Testis (tissue), 2 donors: ENCODE measurements at regions not wholly inside any gene's neighbourhood (a gene's known extent, or its start where the extent isn't known, plus 50 kb on each side); places are given as distances from the start of the nearest gene placed in this dataset.

Experiments
- CTCF ChIP-seq, 3 experiments: fragments of 450-650 bp in 2 of 3; fragments of 200-600 bp in 1 of 3; sonication (generic) in 1 of 3; IDR thresholded peaks; one replicate each; pipeline ENCODE4 v1.5.1; 2016 to 2019; ENCODE audit warnings: antibody characterized with exemption in 3 of 3, mild to moderate bottlenecking in 2 of 3, moderate library complexity in 1 of 3
- POLR2A ChIP-seq: fragments of 450-650 bp; IDR thresholded peaks from one replicate; pipeline ENCODE4 v1.6.1; 2017; ENCODE audit warnings: antibody characterized with exemption, mild to moderate bottlenecking, moderate library complexity

GRCh38 chr7:38086857-38087256 lies 91.2 kb upstream of the STARD3NL start:
- TF ChIP-seq CTCF (IDR thresholded peaks at IDR 0.05) (no peak), POLR2A (no peak)
